ENCODE measurements at regions not wholly inside any gene's neighbourhood (a gene's known extent, or its start where the extent isn't known, plus 50 kb on each side); places are given as distances from the start of the nearest gene placed in this dataset.
A peak's percentile ranks its signal among the peaks of the same experiment; 100 is the strongest.

DNA sequence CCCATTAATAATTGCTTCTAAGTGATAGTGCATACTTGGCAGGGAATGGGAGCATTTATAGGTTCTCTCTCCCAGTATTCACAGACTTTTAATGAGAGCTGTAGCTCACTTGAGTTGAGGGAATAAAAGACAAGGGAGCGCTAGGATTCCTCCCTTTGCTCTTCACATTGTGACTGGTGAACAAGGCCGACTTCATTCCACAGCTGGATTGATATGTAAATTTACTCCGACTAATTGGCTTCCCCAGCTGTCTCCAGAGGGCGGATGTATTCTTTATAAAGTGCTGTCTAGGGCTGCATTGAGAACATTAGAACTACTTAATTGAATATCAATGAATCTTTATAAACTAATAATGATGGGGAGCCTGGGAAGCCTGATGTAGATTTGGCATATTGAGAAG, 63.4 kb downstream of the GPR50 start:
- DNase-seq (ENCODE audit: low read depth, low spot score) = no peak
- H3K27ac ChIP-seq = no peak overlapping the region

DNA sequence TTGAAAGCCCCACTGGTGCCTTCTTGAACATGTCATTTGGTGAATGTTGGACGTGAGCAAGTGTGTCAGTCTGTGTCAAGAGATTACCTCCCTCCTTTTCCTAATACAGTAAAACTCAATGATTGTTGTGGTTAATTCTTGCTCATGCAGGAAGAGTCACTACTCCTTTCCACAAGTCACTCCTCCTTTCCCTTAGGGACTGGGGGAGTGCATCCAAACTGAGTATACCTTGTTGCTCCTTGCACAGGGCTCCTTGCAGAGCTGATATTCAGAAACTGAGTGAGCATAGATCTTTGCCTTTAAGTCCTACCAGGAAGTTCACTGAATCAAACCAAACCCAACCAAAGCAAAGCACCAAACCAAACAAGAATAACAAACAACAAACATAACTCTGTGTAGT, 63.9 kb downstream of the GPR50 start:
- DNase-seq (ENCODE audit: low read depth, low spot score) = no peak
- H3K27ac ChIP-seq = no peak overlapping the region

DNA sequence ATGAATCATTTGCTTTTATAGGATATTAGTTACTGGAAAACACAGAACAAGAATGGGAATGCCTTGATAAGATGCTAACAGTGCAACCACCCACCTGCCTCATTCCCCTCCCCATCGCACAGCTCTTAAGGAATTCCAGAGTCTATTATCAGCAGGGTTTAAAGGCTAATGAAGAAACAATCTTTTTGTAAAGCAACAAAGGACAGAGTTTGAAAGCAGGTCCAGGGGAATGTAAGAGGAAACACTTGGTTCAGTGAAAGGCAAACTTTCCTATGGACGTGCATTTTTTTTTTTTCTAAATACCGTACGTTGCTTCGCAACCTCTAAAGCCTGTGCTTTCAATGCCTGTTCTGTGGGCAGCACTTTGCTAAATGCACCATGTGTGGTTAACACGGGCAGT, 92.5 kb downstream of the GPR50 start:
- H3K27ac ChIP-seq = no peak overlapping the region
- DNase-seq (ENCODE audit: low read depth, low spot score) = no peak

GRCh38 chrX:151279161-151279560, 102.8 kb downstream of the GPR50 start:
- no peak for DNase-seq (ENCODE audit: low read depth, low spot score)
- no peak overlapping the region for H3K27ac ChIP-seq

GRCh38 chrX:151287954-151288353, 109.1 kb upstream of the VMA21 start:
- no peak for DNase-seq (ENCODE audit: low read depth, low spot score)
- no peak overlapping the region for H3K27ac ChIP-seq

- DNase-seq (ENCODE audit: low read depth, low spot score) = peak; percentile 8
- H3K27ac ChIP-seq = no peak overlapping the region
Observed at GRCh38 chrX:151323054-151323453, 74.0 kb upstream of the VMA21 start.

DNA sequence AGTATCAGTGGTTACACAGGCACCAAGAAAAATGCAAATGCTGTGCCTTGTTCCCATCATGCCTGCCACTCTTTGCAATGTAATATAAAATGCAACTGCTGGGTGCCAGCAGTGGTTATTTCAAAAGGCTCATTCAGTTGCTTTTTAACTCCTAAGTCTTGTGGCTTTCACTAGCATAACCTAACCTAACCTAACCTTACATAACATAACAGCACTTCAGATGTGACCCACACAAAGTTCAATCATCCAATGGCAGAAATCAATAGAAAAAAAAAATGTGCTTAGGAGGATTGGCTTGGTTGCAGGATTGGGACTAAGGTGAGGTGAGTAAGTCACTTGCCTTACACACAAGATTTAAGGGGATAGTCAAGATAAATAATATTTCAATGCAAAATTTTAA, 60.2 kb upstream of the VMA21 start:
- no peak for DNase-seq (ENCODE audit: low read depth, low spot score)
- H3K27ac ChIP-seq = no peak overlapping the region

DNA sequence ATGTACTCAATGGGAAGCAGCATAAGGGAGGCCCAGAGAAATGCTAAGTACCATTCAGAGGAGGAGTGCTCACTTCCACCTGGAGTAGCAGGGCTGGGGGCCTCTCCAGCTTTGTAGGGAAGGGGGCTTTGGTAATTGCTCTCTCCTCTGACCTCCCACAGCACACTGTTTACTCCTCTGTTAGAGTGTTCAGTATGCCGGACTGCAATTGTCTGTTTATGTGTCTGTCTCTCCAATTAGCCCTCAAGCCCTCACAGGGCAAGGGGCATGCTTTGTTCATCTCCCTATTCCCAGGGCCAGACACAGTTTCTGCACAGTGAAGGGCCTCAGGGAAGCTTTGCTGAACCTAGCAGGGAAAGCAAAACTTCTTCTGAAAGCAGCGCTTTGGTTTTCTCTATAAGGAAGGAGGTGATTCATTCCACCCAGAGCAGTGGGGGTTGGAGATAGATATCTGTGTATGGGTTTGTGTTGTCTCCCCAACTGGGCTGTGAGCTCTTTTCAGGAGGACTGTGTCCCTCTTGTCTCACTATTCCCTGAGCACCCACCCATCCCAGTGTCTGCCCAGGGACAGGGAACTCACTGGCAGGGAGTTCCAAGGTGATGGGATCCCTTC, 50.0 kb upstream of the VMA21 start:
- H3K27ac ChIP-seq = no peak overlapping the region
- no peak for DNase-seq (ENCODE audit: low read depth, low spot score)
